H1 (cell line): ENCODE measurements at regions not wholly inside any gene's neighbourhood (a gene's known extent, or its start where the extent isn't known, plus 50 kb on each side); places are given as distances from the start of the nearest gene placed in this dataset.

Experiments used
- CTCF ChIA-PET: fragments of 300-600 bp; sonication (Branson Sonifier 250); formaldehyde crosslinking; loops from one replicate; lab custom pipeline; 2021; ENCODE audit not compliant: partially characterized antibody; lab: Charles Lee
- POLR2A ChIA-PET: fragments of 300-600 bp; sonication (Branson Sonifier 250); formaldehyde crosslinking; loops from one replicate; lab custom pipeline; 2021; ENCODE audit warnings: inconsistent platforms; ENCODE audit not compliant: partially characterized antibody; lab: Charles Lee
- DNase-seq, 2 experiments: peaks; one replicate each; pipeline versions ENCODE4 v3.0.0 to v3.0.0-alpha.2; 2010 to 2022; ENCODE audit warnings: low spot score in 2 of 2, low read depth in 1 of 2, mixed read lengths in 1 of 2
- FAIRE-seq: peaks from 2 replicates; lab custom pipeline; 2011; peaks lifted over from hg19 to GRCh38; lab: Jason Lieb, UNC
- H2AFZ ChIP-seq: 2 replicates; pipeline ENCODE4 v1.8.1; 2012; ENCODE audit warnings: low read length, inconsistent platforms
- H2AK5ac ChIP-seq: 2 replicates; pipeline ENCODE4 v1.6.1; 2013; ENCODE audit warnings: low read depth, low read length
- H2BK120ac ChIP-seq: replicated peaks from 2 replicates; pipeline ENCODE3; 2013; ENCODE audit warnings: low read depth, low read length, inconsistent platforms
- H2BK12ac ChIP-seq: 2 replicates; pipeline ENCODE4 v1.6.1; 2013; ENCODE audit warnings: low read depth, low read length
- H2BK15ac ChIP-seq: 2 replicates; pipeline ENCODE4 v1.6.1; 2013; ENCODE audit warnings: low read length
- H2BK20ac ChIP-seq: 2 replicates; pipeline ENCODE4 v1.6.1; 2013; ENCODE audit warnings: low read length
- H2BK5ac ChIP-seq: 2 replicates; pipeline ENCODE4 v1.6.1; 2013; ENCODE audit warnings: low read depth, low read length
- H3K14ac ChIP-seq: 2 replicates; pipeline ENCODE4 v1.6.1; 2013; ENCODE audit warnings: inconsistent platforms; ENCODE audit not compliant: insufficient read length
- H3K18ac ChIP-seq: 2 replicates; pipeline ENCODE4 v1.6.1; 2013; ENCODE audit warnings: low read length; ENCODE audit errors: extremely low read depth
- H3K23ac ChIP-seq: 2 replicates; pipeline ENCODE4 v1.6.1; 2013; ENCODE audit warnings: inconsistent platforms; ENCODE audit not compliant: insufficient read length
- H3K23me2 ChIP-seq: 2 replicates; pipeline ENCODE4 v1.6.1; 2013; ENCODE audit warnings: low read depth, low read length
- H3K27ac ChIP-seq: 2 replicates; pipeline ENCODE4 v1.6.1; 2011; ENCODE audit warnings: low read depth, low read length, inconsistent platforms
- H3K27me3 ChIP-seq, 4 experiments: replicated peaks in 1 of 4; 1 replicate in 1 of 4; 2 replicates in 3 of 4; pipeline versions ENCODE4 v1.6.1 to v1.8.1; 2011 to 2013; ENCODE audit warnings: low read length in 3 of 4, mild to moderate bottlenecking in 3 of 4, inconsistent platforms in 2 of 4, mixed read lengths in 2 of 4, moderate library complexity in 1 of 4; ENCODE audit not compliant: control insufficient read depth in 3 of 4, insufficient read depth in 3 of 4; ENCODE audit errors: extremely low read depth in 1 of 4
- H3K36me3 ChIP-seq, 4 experiments: 2 replicates each; pipeline versions ENCODE4 v1.6.1 to v1.8.1; 2011 to 2013; ENCODE audit warnings: mild to moderate bottlenecking in 4 of 4, low read length in 3 of 4, moderate library complexity in 2 of 4, control low read depth in 1 of 4, inconsistent platforms in 1 of 4; ENCODE audit not compliant: insufficient read depth in 4 of 4, control insufficient read depth in 2 of 4
- H3K4ac ChIP-seq: replicated peaks from 2 replicates; pipeline ENCODE3; 2013; ENCODE audit warnings: low read length, low read depth, mixed read lengths, inconsistent platforms; ENCODE audit not compliant: insufficient read length
- H3K4me1 ChIP-seq, 4 experiments: replicated peaks in 1 of 4; 1 replicate in 1 of 4; 2 replicates in 3 of 4; pipeline versions ENCODE4 v1.6.1 to v1.8.1; 2011 to 2013; ENCODE audit warnings: low read length in 3 of 4, inconsistent platforms in 2 of 4, mixed read lengths in 1 of 4; ENCODE audit not compliant: insufficient read depth in 4 of 4, control insufficient read depth in 3 of 4
- H3K4me2 ChIP-seq, 2 experiments: 2 replicates each; pipeline versions ENCODE4 v1.6.1 to v1.8.1; 2011 to 2013; ENCODE audit warnings: low read depth in 2 of 2, low read length in 2 of 2, control low read depth in 1 of 2, inconsistent platforms in 1 of 2, mild to moderate bottlenecking in 1 of 2; ENCODE audit not compliant: insufficient read depth in 1 of 2
- H3K4me3 ChIP-seq, 4 experiments: fragments of 200-600, 300-600 bp in 1 of 4; sonication (generic), shearing (Covaris generic), sonication (Bioruptor Twin) in 1 of 4; 2 replicates each; pipeline versions ENCODE4 v1.5.1 to v1.8.1; 2011 to 2016; ENCODE audit warnings: low read length in 4 of 4, low read depth in 3 of 4, control low read depth in 2 of 4, inconsistent platforms in 2 of 4, mild to moderate bottlenecking in 2 of 4, mixed read lengths in 1 of 4, moderate library complexity in 1 of 4; ENCODE audit not compliant: insufficient read depth in 2 of 4; ENCODE audit errors: extremely low read depth in 1 of 4
- H3K56ac ChIP-seq: replicated peaks from 2 replicates; pipeline ENCODE3; 2013; ENCODE audit warnings: low read depth, mild to moderate bottlenecking, mixed read lengths, low read length, inconsistent platforms; ENCODE audit not compliant: insufficient read length
- H3K79me1 ChIP-seq: 2 replicates; pipeline ENCODE4 v1.6.1; 2013; ENCODE audit warnings: low read depth, low read length, control low read depth
- H3K79me2 ChIP-seq, 2 experiments: 2 replicates each; pipeline versions ENCODE4 v1.6.1 to v1.8.1; 2012 to 2013; ENCODE audit warnings: low read length in 2 of 2, mild to moderate bottlenecking in 2 of 2, inconsistent platforms in 1 of 2; ENCODE audit not compliant: insufficient read depth in 2 of 2, control insufficient read depth in 1 of 2
- H3K9ac ChIP-seq, 4 experiments: replicated peaks in 1 of 4; 1 replicate in 1 of 4; 2 replicates in 3 of 4; pipeline versions ENCODE4 v1.6.1 to v1.8.1; 2011 to 2013; ENCODE audit warnings: low read depth in 3 of 4, low read length in 3 of 4, control low read depth in 2 of 4, mild to moderate bottlenecking in 2 of 4, moderate library complexity in 2 of 4, inconsistent platforms in 1 of 4; ENCODE audit errors: extremely low read depth in 1 of 4
- H3K9me3 ChIP-seq, 2 experiments: 2 replicates each; pipeline versions ENCODE4 v1.6.1 to v1.8.1; 2012 to 2013; ENCODE audit warnings: mild to moderate bottlenecking in 2 of 2, moderate library complexity in 2 of 2, control low read depth in 1 of 2, inconsistent platforms in 1 of 2, low read depth in 1 of 2, low read length in 1 of 2, mixed read lengths in 1 of 2; ENCODE audit not compliant: insufficient read depth in 2 of 2
- H4K20me1 ChIP-seq, 2 experiments: replicated peaks in 1 of 2; 2 replicates each; pipeline versions ENCODE3 to v1.8.1; 2011 to 2013; ENCODE audit warnings: inconsistent platforms in 2 of 2, low read length in 2 of 2, mild to moderate bottlenecking in 1 of 2; ENCODE audit not compliant: insufficient read depth in 2 of 2, control insufficient read depth in 1 of 2
- H4K5ac ChIP-seq: 2 replicates; pipeline ENCODE4 v1.6.1; 2013; ENCODE audit warnings: low read length, low read depth, mixed read lengths, inconsistent platforms; ENCODE audit not compliant: insufficient read length
- H4K8ac ChIP-seq: 2 replicates; pipeline ENCODE4 v1.8.0; 2013; ENCODE audit warnings: mild to moderate bottlenecking, moderate library complexity, low read length, inconsistent platforms; ENCODE audit not compliant: insufficient read depth; ENCODE audit errors: extremely low read depth
- H4K91ac ChIP-seq: replicated peaks from 2 replicates; pipeline ENCODE3; 2013; ENCODE audit warnings: low read length, mixed read lengths, inconsistent platforms; ENCODE audit not compliant: insufficient read length
- ATF2 ChIP-seq: IDR thresholded peaks from 2 replicates; pipeline ENCODE4 v1.6.1; 2012; ENCODE audit warnings: low read length, inconsistent platforms
- BRCA1 ChIP-seq: IDR thresholded peaks from 2 replicates; pipeline ENCODE4 v1.6.1; 2012; ENCODE audit warnings: low read depth, low read length, improper control_type of control experiment
- CBX5 ChIP-seq: fragments of 300-800, 300-1000 bp; sonication (generic); IDR thresholded peaks from 2 replicates; pipeline ENCODE4 v1.7.1; 2016; ENCODE audit warnings: antibody characterized with exemption, low read length, low read depth
- CTBP2 ChIP-seq: IDR thresholded peaks from 2 replicates; pipeline ENCODE4 v1.7.0; 2011; ENCODE audit warnings: borderline replicate concordance, mild to moderate bottlenecking, moderate library complexity, mixed read lengths, low read length; ENCODE audit not compliant: insufficient read depth, insufficient read length
- EP300 ChIP-seq, 2 experiments: IDR thresholded peaks; 1 replicate in 1 of 2; 2 replicates in 1 of 2; pipeline ENCODE4 v1.6.1; 2011 to 2012; ENCODE audit warnings: low read depth in 2 of 2, low read length in 2 of 2, mild to moderate bottlenecking in 2 of 2, borderline replicate concordance in 1 of 2, inconsistent platforms in 1 of 2, moderate library complexity in 1 of 2
- EZH2 ChIP-seq: fragments of 200-600 bp; sonication (generic); IDR thresholded peaks from 2 replicates; pipeline ENCODE4 v1.7.1; 2012; ENCODE audit warnings: low read depth, mild to moderate bottlenecking, moderate library complexity, low read length, inconsistent platforms; ENCODE audit not compliant: severe bottlenecking
- GABPA ChIP-seq: IDR thresholded peaks from 2 replicates; pipeline ENCODE4 v1.6.1; 2011; ENCODE audit warnings: mild to moderate bottlenecking, low read length, moderate library complexity, borderline replicate concordance; ENCODE audit not compliant: insufficient read depth
- JUN ChIP-seq: IDR thresholded peaks from 2 replicates; pipeline ENCODE4 v1.6.1; 2011; ENCODE audit warnings: low read depth, mild to moderate bottlenecking, improper control_type of control experiment, low read length
- KDM5A ChIP-seq: fragments of 200-600 bp; IDR thresholded peaks from 2 replicates; pipeline ENCODE4 v1.7.1; 2012; ENCODE audit warnings: mild to moderate bottlenecking, low read length, inconsistent platforms, mixed read lengths
- SP4 ChIP-seq: IDR thresholded peaks from 2 replicates; pipeline ENCODE4 v1.6.1; 2012; ENCODE audit warnings: low read length, inconsistent platforms
- TAF1 ChIP-seq: IDR thresholded peaks from 2 replicates; pipeline ENCODE4 v1.6.1; 2011; ENCODE audit warnings: mild to moderate bottlenecking, low read depth, low read length
- TEAD4 ChIP-seq: IDR thresholded peaks from 2 replicates; pipeline ENCODE4 v1.6.1; 2012; ENCODE audit warnings: low read depth, low read length, inconsistent platforms, mixed read lengths
- YY1 ChIP-seq: IDR thresholded peaks from 2 replicates; pipeline ENCODE4 v1.6.1; 2011; ENCODE audit warnings: low read depth, mild to moderate bottlenecking, low read length
- ZNF274 ChIP-seq: IDR thresholded peaks from 2 replicates; pipeline ENCODE4 v1.7.0; 2012; ENCODE audit warnings: low read length, borderline replicate concordance; ENCODE audit errors: extremely low read depth
- WGBS, 2 experiments: shearing (Covaris generic) in 1 of 2; methylation state at CpG; one replicate each; pipeline versions ENCODE4 v1.1.6 to v1.1.7; 2013 to 2015; ENCODE audit warnings: low lambda C conversion rate in 2 of 2, mixed read lengths in 2 of 2, inconsistent platforms in 1 of 2, low coverage in 1 of 2, missing lambda C conversion rate in 1 of 2; ENCODE audit not compliant: insufficient replicate concordance in 2 of 2, insufficient coverage in 1 of 2, insufficient read length in 1 of 2; ENCODE audit errors: extremely low coverage in 1 of 2, missing lambda C conversion rate in 1 of 2; 5-methylcytosine and 5-hydroxymethylcytosine counted together

GRCh38 chr13:33415822-33416221, 130.3 kb upstream of the STARD13 start:
- Histone ChIP-seq H2BK5ac (no peak overlapping the region), H2AFZ (no peak overlapping the region), H3K9me3 (no peaks in the 10 kb centered on the region), H3K4me3 (no peak overlapping the region), H4K5ac (no peak overlapping the region), H3K9ac (no peak overlapping the region), H2BK15ac (no peak overlapping the region), H3K18ac (no peak overlapping the region), H3K4me1 (no peaks in the 10 kb centered on the region; a peak in 1 of 7 replicates), H3K23ac (no peak overlapping the region), H3K4ac (no peak overlapping the region), H4K8ac (no peak overlapping the region), H2BK12ac (no peak overlapping the region), H3K27me3 (no peaks in the 10 kb centered on the region), H3K14ac (no peak overlapping the region), H3K27ac (no peak overlapping the region), H2AK5ac (no peak overlapping the region), H3K56ac (no peak overlapping the region), H2BK120ac (no peak overlapping the region), H3K79me2 (no peaks in the 10 kb centered on the region), H4K20me1 (no peaks in the 10 kb centered on the region), H3K79me1 (no peaks in the 10 kb centered on the region), H2BK20ac (no peak overlapping the region), H3K23me2 (no peaks in the 10 kb centered on the region), H3K36me3 (no peaks in the 10 kb centered on the region), H4K91ac (no peak overlapping the region), H3K4me2 (no peak overlapping the region)
- no peak for DNase-seq
- no peak for FAIRE-seq
- 88% methylated on average over 1 of the region's 1 CpG; no CpG with 5 or more reads in 1 of the 2 experiments for WGBS, 2 experiments
- ChIA-PET CTCF (interaction anchor here (0.8 kb wide), 1 partner anchor 22 kb away, joined by 3 read pairs; no protein-coding TSS in a partner anchor), POLR2A (no interaction called here)
- no peak for TF ChIP-seq BRCA1
- no peak for TF ChIP-seq EP300 (IDR thresholded peaks at IDR 0.05; ENCODE audit: borderline replicate concordance in 1 of 2, low read depth in 2 of 2, low read length in 2 of 2)
- TF ChIP-seq KDM5A, result no peak
- TF ChIP-seq ATF2, result no peak
- no peak for TF ChIP-seq GABPA
- no peak for TF ChIP-seq ZNF274
- TF ChIP-seq CBX5, result no peak
- TF ChIP-seq JUN, result no peak
- TF ChIP-seq TEAD4, result no peak
- TF ChIP-seq CTBP2, result no peak
- TF ChIP-seq TAF1, result no peak
- TF ChIP-seq YY1, result no peak
- TF ChIP-seq SP4, result no peak
- no peak for TF ChIP-seq EZH2
